ENCODE measurements at regions not wholly inside any gene's neighbourhood (a gene's known extent, or its start where the extent isn't known, plus 50 kb on each side); places are given as distances from the start of the nearest gene placed in this dataset.

DNA sequence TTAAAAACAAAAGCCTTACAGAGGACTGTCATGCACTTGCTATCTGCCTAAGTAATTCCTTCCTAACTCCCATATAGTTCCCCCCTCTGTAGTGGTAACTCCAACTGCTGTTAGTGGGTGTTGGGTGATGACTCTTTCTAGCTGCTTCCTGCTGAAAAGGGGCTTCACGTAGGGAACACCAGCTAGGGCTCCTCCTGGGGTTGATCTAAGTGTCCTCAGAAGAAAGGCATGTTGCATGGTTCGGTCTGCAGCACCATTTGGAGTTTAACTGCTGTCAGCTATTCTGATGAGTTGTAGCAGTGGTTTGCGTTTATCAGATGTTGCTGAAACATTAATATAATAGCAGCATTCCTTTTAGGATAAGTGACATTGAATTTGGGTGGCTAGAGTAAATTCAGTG, 281.9 kb upstream of the TUSC1 start:
- Histone ChIP-seq H3K27me3 (ENCODE audit: control insufficient read depth, insufficient read depth, low read length) (no peaks in the 10 kb centered on the region), H3K9me3 (ENCODE audit: control insufficient read depth in 2 of 2, low read length in 2 of 2) (peaks cover 0 to 14% of the 10 kb centered on the region in 2 experiments), H3K27ac (ENCODE audit: insufficient read depth, low read length, poor library complexity, severe bottlenecking) (no peak overlapping the region), H3K36me3 (ENCODE audit: control insufficient read depth, insufficient read depth, low read length) (no peaks in the 10 kb centered on the region), H3K4me1 (ENCODE audit: control insufficient read depth, insufficient read depth, low read length, poor library complexity, severe bottlenecking) (no peaks in the 10 kb centered on the region), H3K4me3 (ENCODE audit: low read depth, low read length) (no peak overlapping the region)
- Mint-ChIP-seq H3K4me1 (no peaks in the 10 kb centered on the region), H3K4me3 (no peak overlapping the region), H3K9me3 (peaks cover 0 to 26% (median 5%) of the 10 kb centered on the region in 7 donors), H3K27ac (no peak overlapping the region), H3K27me3 (no peaks in the 10 kb centered on the region), H3K36me3 (no peaks in the 10 kb centered on the region)
- DNase-seq (no peak), ATAC-seq (ENCODE audit: low read depth in 2 of 2) (no peak)

DNA sequence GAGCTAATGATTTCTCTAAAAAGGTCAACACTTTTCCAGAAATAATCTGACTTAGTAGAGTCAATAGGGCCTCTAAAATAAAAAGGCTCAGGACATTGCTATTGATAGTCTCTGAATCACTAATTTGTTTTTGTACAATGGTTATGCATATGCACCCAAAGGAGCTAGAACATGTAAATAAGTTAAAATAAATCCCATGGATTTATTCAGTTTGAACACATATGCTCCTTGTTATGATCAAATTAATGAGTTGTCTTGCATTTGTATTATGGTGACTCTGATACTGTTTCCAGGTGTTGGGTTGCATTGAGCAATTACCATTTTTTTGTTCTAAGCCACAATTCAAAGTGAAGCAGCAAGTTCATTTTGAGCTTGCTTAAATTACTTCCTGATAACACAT, 276.0 kb upstream of the TUSC1 start:
- no peaks in the 10 kb centered on the region for H3K9me3 ChIP-seq (ENCODE audit: control insufficient read depth in 2 of 2, low read length in 2 of 2)
- Mint-ChIP-seq H3K4me3 (no peak overlapping the region), H3K36me3 (no peaks in the 10 kb centered on the region), H3K9me3 (peaks cover 0 to 31% (median 7%) of the 10 kb centered on the region in 7 donors), H3K4me1 (no peaks in the 10 kb centered on the region), H3K27me3 (no peaks in the 10 kb centered on the region), H3K27ac (no peak overlapping the region)
- no peaks in the 10 kb centered on the region for H3K36me3 ChIP-seq (ENCODE audit: control insufficient read depth, insufficient read depth, low read length)
- H3K4me1 ChIP-seq (ENCODE audit: control insufficient read depth, insufficient read depth, low read length, poor library complexity, severe bottlenecking): no peaks in the 10 kb centered on the region
- H3K27ac ChIP-seq (ENCODE audit: insufficient read depth, low read length, poor library complexity, severe bottlenecking): no peak overlapping the region
- no peak for ATAC-seq (ENCODE audit: low read depth in 2 of 2)
- no peak overlapping the region for H3K4me3 ChIP-seq (ENCODE audit: low read depth, low read length)
- H3K27me3 ChIP-seq (ENCODE audit: control insufficient read depth, insufficient read depth, low read length): no peaks in the 10 kb centered on the region
- DNase-seq: no peak

DNA sequence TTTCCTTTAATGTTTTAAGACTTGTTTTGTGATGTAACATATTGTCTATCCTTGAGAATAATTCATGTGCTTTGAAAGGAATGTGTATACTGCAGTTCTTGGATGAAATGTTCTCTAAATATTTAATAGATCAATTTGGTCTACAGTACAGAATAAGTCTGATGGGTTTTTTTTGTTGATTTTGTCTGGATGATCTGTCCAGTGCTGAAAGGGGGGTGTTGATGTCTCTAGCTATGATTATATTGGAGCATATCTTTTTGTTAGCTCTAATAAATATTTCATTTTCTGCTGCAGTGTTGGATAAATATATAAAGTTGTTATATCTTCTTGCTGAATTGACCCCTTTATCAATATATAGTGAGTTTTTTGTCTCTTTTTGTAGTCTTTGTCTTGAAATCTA, 269.9 kb upstream of the TUSC1 start:
- peaks cover 0 to 35% (median 14%) of the 10 kb centered on the region in 7 donors for H3K9me3 Mint-ChIP-seq

GRCh38 chr9:25939126-25939525, 260.9 kb upstream of the TUSC1 start:
- Histone ChIP-seq H3K27ac (ENCODE audit: insufficient read depth, low read length, poor library complexity, severe bottlenecking) (no peak overlapping the region), H3K36me3 (ENCODE audit: control insufficient read depth, insufficient read depth, low read length) (no peaks in the 10 kb centered on the region), H3K4me3 (ENCODE audit: low read depth, low read length) (no peak overlapping the region), H3K27me3 (ENCODE audit: control insufficient read depth, insufficient read depth, low read length) (no peaks in the 10 kb centered on the region), H3K9me3 (ENCODE audit: control insufficient read depth in 2 of 2, low read length in 2 of 2) (peaks cover 4 to 6% of the 10 kb centered on the region in 2 experiments), H3K4me1 (ENCODE audit: control insufficient read depth, insufficient read depth, low read length, poor library complexity, severe bottlenecking) (no peaks in the 10 kb centered on the region)
- H3K9me3 Mint-ChIP-seq: peaks cover 0 to 26% (median 6%) of the 10 kb centered on the region in 7 donors
- no peaks in the 10 kb centered on the region for H3K36me3 Mint-ChIP-seq
- no peaks in the 10 kb centered on the region for H3K4me1 Mint-ChIP-seq
- H3K27me3 Mint-ChIP-seq: no peaks in the 10 kb centered on the region
- H3K27ac Mint-ChIP-seq: no peak overlapping the region
- no peak overlapping the region for H3K4me3 Mint-ChIP-seq
- DNase-seq (no peak), ATAC-seq (ENCODE audit: low read depth in 2 of 2) (no peak)

More for the DNA sequence above, 269.9 kb upstream of the TUSC1 start:
- no peak overlapping the region for H3K4me3 Mint-ChIP-seq
- DNase-seq (no peak), ATAC-seq (ENCODE audit: low read depth in 2 of 2) (no peak)
- no peak overlapping the region for H3K27ac ChIP-seq (ENCODE audit: insufficient read depth, low read length, poor library complexity, severe bottlenecking)
- H3K9me3 ChIP-seq (ENCODE audit: control insufficient read depth in 2 of 2, low read length in 2 of 2): peaks cover 0 to 4% of the 10 kb centered on the region in 2 experiments
- no peak overlapping the region for H3K4me3 ChIP-seq (ENCODE audit: low read depth, low read length)
- no peaks in the 10 kb centered on the region for H3K27me3 ChIP-seq (ENCODE audit: control insufficient read depth, insufficient read depth, low read length)
- no peaks in the 10 kb centered on the region for H3K36me3 ChIP-seq (ENCODE audit: control insufficient read depth, insufficient read depth, low read length)
- H3K4me1 ChIP-seq (ENCODE audit: control insufficient read depth, insufficient read depth, low read length, poor library complexity, severe bottlenecking): no peaks in the 10 kb centered on the region
- no peaks in the 10 kb centered on the region for H3K36me3 Mint-ChIP-seq
- no peak overlapping the region for H3K27ac Mint-ChIP-seq
- H3K27me3 Mint-ChIP-seq: no peaks in the 10 kb centered on the region
- no peaks in the 10 kb centered on the region for H3K4me1 Mint-ChIP-seq

DNA sequence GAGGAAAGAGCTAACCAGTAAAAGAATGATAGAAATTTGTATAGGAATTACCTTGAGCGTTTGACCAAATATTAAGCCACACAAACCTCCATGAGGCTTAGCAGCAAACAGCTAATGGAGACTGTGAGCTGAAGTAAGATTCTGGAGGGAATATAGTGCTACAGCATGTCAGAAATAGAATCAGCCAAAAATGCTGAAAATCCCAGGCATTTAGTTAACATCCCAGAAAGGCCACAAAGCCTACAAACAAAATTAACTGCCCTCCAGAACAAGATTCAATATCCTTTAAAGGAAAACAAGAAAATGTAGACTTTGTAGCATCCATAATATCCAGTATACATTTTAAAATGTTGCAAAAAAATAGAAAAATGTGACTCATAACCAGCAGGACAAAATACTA, 257.8 kb upstream of the TUSC1 start:
- no peaks in the 10 kb centered on the region for H3K4me1 Mint-ChIP-seq

GRCh38 chr9:25935188-25935587, 256.9 kb upstream of the TUSC1 start:
- Mint-ChIP-seq H3K27ac (no peak overlapping the region), H3K9me3 (peaks cover 6 to 31% (median 15%) of the 10 kb centered on the region in 7 donors), H3K36me3 (no peaks in the 10 kb centered on the region), H3K4me1 (no peaks in the 10 kb centered on the region), H3K27me3 (no peaks in the 10 kb centered on the region), H3K4me3 (no peak overlapping the region)
- ATAC-seq (ENCODE audit: low read depth in 2 of 2) (no peak), DNase-seq (no peak)
- Histone ChIP-seq H3K27ac (ENCODE audit: insufficient read depth, low read length, poor library complexity, severe bottlenecking) (no peak overlapping the region), H3K4me1 (ENCODE audit: control insufficient read depth, insufficient read depth, low read length, poor library complexity, severe bottlenecking) (no peaks in the 10 kb centered on the region), H3K36me3 (ENCODE audit: control insufficient read depth, insufficient read depth, low read length) (no peaks in the 10 kb centered on the region), H3K27me3 (ENCODE audit: control insufficient read depth, insufficient read depth, low read length) (no peaks in the 10 kb centered on the region), H3K4me3 (ENCODE audit: low read depth, low read length) (no peak overlapping the region), H3K9me3 (ENCODE audit: control insufficient read depth in 2 of 2, low read length in 2 of 2) (peaks cover 4 to 6% of the 10 kb centered on the region in 2 experiments)

More for the DNA sequence above, 257.8 kb upstream of the TUSC1 start:
- Histone ChIP-seq H3K9me3 (ENCODE audit: control insufficient read depth in 2 of 2, low read length in 2 of 2) (peaks cover 4 to 6% of the 10 kb centered on the region in 2 experiments), H3K36me3 (ENCODE audit: control insufficient read depth, insufficient read depth, low read length) (no peaks in the 10 kb centered on the region), H3K4me1 (ENCODE audit: control insufficient read depth, insufficient read depth, low read length, poor library complexity, severe bottlenecking) (no peaks in the 10 kb centered on the region), H3K27me3 (ENCODE audit: control insufficient read depth, insufficient read depth, low read length) (no peaks in the 10 kb centered on the region), H3K27ac (ENCODE audit: insufficient read depth, low read length, poor library complexity, severe bottlenecking) (no peak overlapping the region), H3K4me3 (ENCODE audit: low read depth, low read length) (no peak overlapping the region)
- DNase-seq: no peak
- peak overlapping the region in 1 of 4 donors; percentile 68 for H3K4me3 Mint-ChIP-seq
- H3K36me3 Mint-ChIP-seq: no peaks in the 10 kb centered on the region
- no peak overlapping the region for H3K27ac Mint-ChIP-seq
- no peaks in the 10 kb centered on the region for H3K27me3 Mint-ChIP-seq
- peaks cover 5 to 31% (median 15%) of the 10 kb centered on the region in 7 donors for H3K9me3 Mint-ChIP-seq
- ATAC-seq (ENCODE audit: low read depth in 2 of 2): no peak

- no peak overlapping the region for H3K4me3 ChIP-seq (ENCODE audit: low read depth, low read length)
- ATAC-seq (ENCODE audit: low read depth in 2 of 2): no peak
Observed at GRCh38 chr9:25918761-25919160, 240.5 kb upstream of the TUSC1 start.

DNA sequence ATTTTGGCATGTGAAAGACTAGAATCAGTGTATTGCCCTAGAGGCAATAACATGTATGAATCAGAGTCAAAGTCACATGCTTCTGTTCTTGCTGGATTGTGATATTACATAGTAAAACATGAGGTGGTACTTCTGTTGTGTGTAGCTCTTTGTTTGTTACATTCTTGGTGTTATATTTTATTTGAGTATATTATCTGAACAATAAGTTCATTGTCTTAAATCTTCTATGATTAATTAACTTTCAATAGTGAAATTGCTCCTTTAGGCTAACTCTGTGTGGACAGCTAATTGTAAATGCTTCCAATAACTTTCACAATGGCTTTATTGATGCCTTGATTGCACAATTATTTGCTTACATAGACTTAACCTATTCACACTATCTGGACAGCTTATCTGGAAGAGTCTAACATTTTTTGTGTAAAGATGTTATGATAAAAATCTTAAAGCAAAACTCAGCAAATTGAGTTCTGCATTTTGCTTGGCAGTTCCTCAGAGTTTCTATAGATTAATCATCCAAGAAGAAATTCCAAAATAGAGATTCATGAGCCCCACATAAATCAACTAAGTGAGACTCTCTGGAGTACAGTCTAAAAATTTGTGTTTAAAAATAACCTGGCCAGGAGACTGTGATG, 239.6 kb upstream of the TUSC1 start:
- H3K36me3 ChIP-seq (ENCODE audit: control insufficient read depth, insufficient read depth, low read length): no peaks in the 10 kb centered on the region
- H3K27ac ChIP-seq (ENCODE audit: insufficient read depth, low read length, poor library complexity, severe bottlenecking): no peak overlapping the region
- H3K27ac Mint-ChIP-seq: no peak overlapping the region
- H3K4me3 Mint-ChIP-seq: no peak overlapping the region
- peaks cover 0 to 19% (median 7%) of the 10 kb centered on the region in 7 donors for H3K9me3 Mint-ChIP-seq
- no peaks in the 10 kb centered on the region for H3K36me3 Mint-ChIP-seq
- ATAC-seq (ENCODE audit: low read depth in 2 of 2) (no peak), DNase-seq (no peak)
- no peak overlapping the region for H3K4me3 ChIP-seq (ENCODE audit: low read depth, low read length)
- H3K27me3 ChIP-seq (ENCODE audit: control insufficient read depth, insufficient read depth, low read length): no peaks in the 10 kb centered on the region
- H3K27me3 Mint-ChIP-seq: no peaks in the 10 kb centered on the region
- peaks cover 3 to 6% of the 10 kb centered on the region in 2 experiments for H3K9me3 ChIP-seq (ENCODE audit: control insufficient read depth in 2 of 2, low read length in 2 of 2)
- H3K4me1 Mint-ChIP-seq: no peaks in the 10 kb centered on the region
- no peaks in the 10 kb centered on the region for H3K4me1 ChIP-seq (ENCODE audit: control insufficient read depth, insufficient read depth, low read length, poor library complexity, severe bottlenecking)

More at GRCh38 chr9:25918761-25919160, 240.5 kb upstream of the TUSC1 start:
- no peak overlapping the region for H3K27ac ChIP-seq (ENCODE audit: insufficient read depth, low read length, poor library complexity, severe bottlenecking)
- no peaks in the 10 kb centered on the region for H3K27me3 ChIP-seq (ENCODE audit: control insufficient read depth, insufficient read depth, low read length)
- Mint-ChIP-seq H3K36me3 (no peaks in the 10 kb centered on the region), H3K4me1 (no peaks in the 10 kb centered on the region), H3K27ac (no peak overlapping the region), H3K9me3 (peaks cover 4 to 21% (median 7%) of the 10 kb centered on the region in 7 donors), H3K27me3 (no peaks in the 10 kb centered on the region), H3K4me3 (no peak overlapping the region)
- DNase-seq: no peak
- no peaks in the 10 kb centered on the region for H3K36me3 ChIP-seq (ENCODE audit: control insufficient read depth, insufficient read depth, low read length)
- no peaks in the 10 kb centered on the region for H3K4me1 ChIP-seq (ENCODE audit: control insufficient read depth, insufficient read depth, low read length, poor library complexity, severe bottlenecking)
- H3K9me3 ChIP-seq (ENCODE audit: control insufficient read depth in 2 of 2, low read length in 2 of 2): peaks cover 3 to 6% of the 10 kb centered on the region in 2 experiments
